Kidney (tissue), 13 donors: ENCODE measurements at regions not wholly inside any gene's neighbourhood (a gene's known extent, or its start where the extent isn't known, plus 50 kb on each side); places are given as distances from the start of the nearest gene placed in this dataset.

ENCODE experiments used
- DNase-seq, 5 donors: peaks; one replicate each; pipeline ENCODE4 v3.0.0-alpha.2; 2013 to 2020
- FAIRE-seq: peaks from 2 replicates; lab custom pipeline; 2012; peaks lifted over from hg19 to GRCh38; lab: Jason Lieb, UNC
- H3K27ac ChIP-seq, 2 donors: one replicate each; pipeline ENCODE4 v1.7.0; 2013; ENCODE audit warnings: low read depth in 2 of 2, low read length in 2 of 2, inconsistent platforms in 1 of 2
- H3K27me3 ChIP-seq: one replicate; pipeline ENCODE4 v1.7.1; 2013; ENCODE audit warnings: low read length, inconsistent platforms; ENCODE audit not compliant: control insufficient read depth, insufficient read depth
- H3K36me3 ChIP-seq, 3 donors: one replicate each; pipeline versions ENCODE4 v1.7.0 to v1.7.1; 2013; ENCODE audit warnings: low read length in 3 of 3, control low read depth in 1 of 3, inconsistent platforms in 1 of 3; ENCODE audit not compliant: insufficient read depth in 3 of 3, control insufficient read depth in 2 of 3
- H3K4me1 ChIP-seq, 3 donors: one replicate each; pipeline versions ENCODE4 v1.7.0 to v1.7.1; 2013; ENCODE audit warnings: low read length in 3 of 3, inconsistent platforms in 1 of 3, low read depth in 1 of 3; ENCODE audit not compliant: control insufficient read depth in 2 of 3, insufficient read depth in 2 of 3
- H3K4me3 ChIP-seq, 3 donors: one replicate each; pipeline versions ENCODE4 v1.7.0 to v1.8.1; 2013; ENCODE audit warnings: low read length in 3 of 3, control low read depth in 1 of 3, inconsistent platforms in 1 of 3
- H3K9ac ChIP-seq, 3 donors: one replicate each; pipeline versions ENCODE4 v1.7.0 to v1.7.1; 2013; ENCODE audit warnings: low read length in 3 of 3, control low read depth in 1 of 3, inconsistent platforms in 1 of 3
- H3K9me3 ChIP-seq, 3 donors: one replicate each; pipeline versions ENCODE4 v1.7.0 to v1.7.1; 2013; ENCODE audit warnings: low read length in 3 of 3, control low read depth in 1 of 3, inconsistent platforms in 1 of 3; ENCODE audit not compliant: control insufficient read depth in 2 of 3, insufficient read depth in 1 of 3
- intact Hi-C: fragments of 100-400 bp; cut with DNase I; formaldehyde crosslinking; loops from one replicate; pipeline ENCODE4 v1.11.1; 2022
- TF ChIP-seq, protein P1 (sequence below): IDR thresholded peaks from 3 replicates; pipeline ENCODE4 v1.5.1; 2012; ENCODE audit warnings: mild to moderate bottlenecking, moderate library complexity, borderline replicate concordance; ENCODE audit not compliant: insufficient read depth; ENCODE audit errors: extremely low read depth
- donor health status: control.
- donor health status: control.
- donor health status: control.
- donor health status: control.
- donor health status: control.
- donor health status: DM: yes; HTN: yes; CAD: no.
- donor health status: Normal renal cell carcinoma (clear cell type).

GRCh38 chr10:128588402-128588801 is 462.2 kb upstream of the MKI67 start:
- H3K9me3 ChIP-seq, result no peaks in the 10 kb centered on the region
- FAIRE-seq (no peak), DNase-seq (no peak)
- no peak overlapping the region for H3K27ac ChIP-seq
- no peaks in the 10 kb centered on the region for H3K4me1 ChIP-seq
- H3K27me3 ChIP-seq, result no peaks in the 10 kb centered on the region
- no peaks in the 10 kb centered on the region for H3K36me3 ChIP-seq
- no peak overlapping the region for H3K9ac ChIP-seq
- intact Hi-C loops, result no loop called here
- H3K4me3 ChIP-seq, result no peak overlapping the region
- TF ChIP-seq, protein P1, sequence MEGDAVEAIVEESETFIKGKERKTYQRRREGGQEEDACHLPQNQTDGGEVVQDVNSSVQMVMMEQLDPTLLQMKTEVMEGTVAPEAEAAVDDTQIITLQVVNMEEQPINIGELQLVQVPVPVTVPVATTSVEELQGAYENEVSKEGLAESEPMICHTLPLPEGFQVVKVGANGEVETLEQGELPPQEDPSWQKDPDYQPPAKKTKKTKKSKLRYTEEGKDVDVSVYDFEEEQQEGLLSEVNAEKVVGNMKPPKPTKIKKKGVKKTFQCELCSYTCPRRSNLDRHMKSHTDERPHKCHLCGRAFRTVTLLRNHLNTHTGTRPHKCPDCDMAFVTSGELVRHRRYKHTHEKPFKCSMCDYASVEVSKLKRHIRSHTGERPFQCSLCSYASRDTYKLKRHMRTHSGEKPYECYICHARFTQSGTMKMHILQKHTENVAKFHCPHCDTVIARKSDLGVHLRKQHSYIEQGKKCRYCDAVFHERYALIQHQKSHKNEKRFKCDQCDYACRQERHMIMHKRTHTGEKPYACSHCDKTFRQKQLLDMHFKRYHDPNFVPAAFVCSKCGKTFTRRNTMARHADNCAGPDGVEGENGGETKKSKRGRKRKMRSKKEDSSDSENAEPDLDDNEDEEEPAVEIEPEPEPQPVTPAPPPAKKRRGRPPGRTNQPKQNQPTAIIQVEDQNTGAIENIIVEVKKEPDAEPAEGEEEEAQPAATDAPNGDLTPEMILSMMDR, result no peak

- FAIRE-seq, result no peak
- H3K9ac ChIP-seq, result no peak overlapping the region
- intact Hi-C loops, result no loop called here
These were observed 468.5 kb upstream of the MKI67 start for GRCh38 chr10:128594688-128595087.

GRCh38 chr10:128596906-128597305 is 470.7 kb upstream of the MKI67 start:
- Histone ChIP-seq H3K27ac (no peak overlapping the region), H3K4me1 (no peaks in the 10 kb centered on the region), H3K27me3 (no peaks in the 10 kb centered on the region), H3K9ac (no peak overlapping the region), H3K9me3 (peaks cover 0 to 11% (median 2%) of the 10 kb centered on the region in 3 donors), H3K36me3 (no peaks in the 10 kb centered on the region), H3K4me3 (no peak overlapping the region)
- no peak for FAIRE-seq
- TF ChIP-seq, protein P1, result no peak
- intact Hi-C loops, result no loop called here
- DNase-seq, result no peak

More at GRCh38 chr10:128594688-128595087, 468.5 kb upstream of the MKI67 start:
- no peaks in the 10 kb centered on the region for H3K36me3 ChIP-seq
- TF ChIP-seq, protein P1, result no peak
- H3K4me3 ChIP-seq, result no peak overlapping the region
- no peaks in the 10 kb centered on the region for H3K27me3 ChIP-seq
- DNase-seq, result no peak
- H3K9me3 ChIP-seq, result peaks cover 0 to 11% (median 2%) of the 10 kb centered on the region in 3 donors
- no peak overlapping the region for H3K27ac ChIP-seq
- no peaks in the 10 kb centered on the region for H3K4me1 ChIP-seq

DNA sequence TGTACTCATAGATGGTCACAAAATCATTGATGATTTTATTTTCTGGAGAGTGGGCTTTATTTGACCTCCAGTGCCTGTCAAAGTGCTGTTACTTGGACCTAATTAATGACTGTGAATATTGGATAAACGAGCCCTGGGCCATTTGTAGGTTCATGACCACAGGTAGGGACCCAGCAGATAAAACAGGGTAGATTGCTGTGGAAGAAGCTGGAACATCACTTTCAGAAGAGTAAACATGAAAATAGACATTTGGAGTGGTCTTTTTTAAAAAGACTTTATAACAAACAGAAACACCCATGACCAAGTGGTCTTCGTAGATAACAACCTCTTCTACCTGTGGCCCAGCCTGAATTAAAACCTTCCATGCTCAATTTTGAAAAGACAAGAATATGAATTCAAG is 472.8 kb upstream of the MKI67 start:
- no peaks in the 10 kb centered on the region for H3K27me3 ChIP-seq
- H3K4me3 ChIP-seq, result no peak overlapping the region
- H3K4me1 ChIP-seq, result no peaks in the 10 kb centered on the region
- no peak overlapping the region for H3K9ac ChIP-seq
- H3K9me3 ChIP-seq, result peaks cover 0 to 11% (median 0%) of the 10 kb centered on the region in 3 donors
- DNase-seq (no peak), FAIRE-seq (no peak)
- no peak overlapping the region for H3K27ac ChIP-seq
- intact Hi-C loops, result no loop called here
- H3K36me3 ChIP-seq, result no peaks in the 10 kb centered on the region
- TF ChIP-seq, protein P1, result no peak
